ENCODE measurements at regions not wholly inside any gene's neighbourhood (a gene's known extent, or its start where the extent isn't known, plus 50 kb on each side); places are given as distances from the start of the nearest gene placed in this dataset.

- Histone ChIP-seq H3K79me2 (ENCODE audit: low read length) (no peaks in the 10 kb centered on the region), H3K4me2 (ENCODE audit: low read depth, low read length) (no peak overlapping the region), H3K27ac (ENCODE audit: low read length) (no peak overlapping the region), H3K9ac (ENCODE audit: low read length) (no peak overlapping the region), H3K9me3 (replicated peaks; ENCODE audit: insufficient read depth, low read length) (no peaks in the 10 kb centered on the region), H3K36me3 (replicated peaks; ENCODE audit: insufficient read depth, low read length) (no peaks in the 10 kb centered on the region), H3K4me1 (ENCODE audit: low read length) (no peaks in the 10 kb centered on the region), H2AFZ (ENCODE audit: low read length) (no peak overlapping the region), H3K27me3 (replicated peaks; ENCODE audit: insufficient read depth, low read length) (no peaks in the 10 kb centered on the region), H3K9me2 (replicated peaks; ENCODE audit: insufficient read depth, low read length) (no peaks in the 10 kb centered on the region), H3K4me3 (ENCODE audit: low read length) (no peak overlapping the region), H3F3A (ENCODE audit: insufficient read depth, low read length) (no peaks in the 10 kb centered on the region), H4K20me1 (ENCODE audit: insufficient read depth, low read length) (no peaks in the 10 kb centered on the region)
- TF ChIP-seq CTCF (IDR thresholded peaks at IDR 0.05; ENCODE audit: low read length) (no peak), EZH2 (optimal IDR thresholded peaks at IDR 0.05; ENCODE audit: low read depth, low read length) (no peak), EZH2phosphoT487 (IDR thresholded peaks at IDR 0.05; ENCODE audit: low read length) (no peak)
- no peak for DNase-seq
Measured at GRCh38 chr3:87370007-87370406, 93.6 kb upstream of the POU1F1 start.

- H3K9me2 ChIP-seq (replicated peaks; ENCODE audit: insufficient read depth, low read length), result no peaks in the 10 kb centered on the region
- DNase-seq, result no peak
- H3K4me2 ChIP-seq (ENCODE audit: low read depth, low read length), result no peak overlapping the region
- no peak overlapping the region for H3K27ac ChIP-seq (ENCODE audit: low read length)
- TF ChIP-seq EZH2 (optimal IDR thresholded peaks at IDR 0.05; ENCODE audit: low read depth, low read length), result no peak
- TF ChIP-seq EZH2phosphoT487 (IDR thresholded peaks at IDR 0.05; ENCODE audit: low read length), result no peak
- no peak for TF ChIP-seq CTCF (IDR thresholded peaks at IDR 0.05; ENCODE audit: low read length)
- no peak overlapping the region for H3K4me3 ChIP-seq (ENCODE audit: low read length)
- H4K20me1 ChIP-seq (ENCODE audit: insufficient read depth, low read length), result no peaks in the 10 kb centered on the region
- no peaks in the 10 kb centered on the region for H3K36me3 ChIP-seq (replicated peaks; ENCODE audit: insufficient read depth, low read length)
- no peaks in the 10 kb centered on the region for H3K27me3 ChIP-seq (replicated peaks; ENCODE audit: insufficient read depth, low read length)
- H3K9ac ChIP-seq (ENCODE audit: low read length), result no peak overlapping the region
- H3K4me1 ChIP-seq (ENCODE audit: low read length), result peaks cover under 1% of the 10 kb centered on the region; the same call in 1 of the 2 replicates
- no peaks in the 10 kb centered on the region for H3K9me3 ChIP-seq (replicated peaks; ENCODE audit: insufficient read depth, low read length)
- no peaks in the 10 kb centered on the region for H3F3A ChIP-seq (ENCODE audit: insufficient read depth, low read length)
- no peaks in the 10 kb centered on the region for H3K79me2 ChIP-seq (ENCODE audit: low read length)
- no peak overlapping the region for H2AFZ ChIP-seq (ENCODE audit: low read length)
Measured at GRCh38 chr3:87367736-87368135, 91.4 kb upstream of the POU1F1 start.

- H3K79me2 ChIP-seq (ENCODE audit: low read length), result no peaks in the 10 kb centered on the region
Measured at GRCh38 chr3:87363721-87364120, 87.3 kb upstream of the POU1F1 start.

GRCh38 chr3:87361956-87362355 is 85.6 kb upstream of the POU1F1 start:
- TF ChIP-seq CTCF (IDR thresholded peaks at IDR 0.05; ENCODE audit: low read length) (no peak), EZH2phosphoT487 (IDR thresholded peaks at IDR 0.05; ENCODE audit: low read length) (no peak), EZH2 (optimal IDR thresholded peaks at IDR 0.05; ENCODE audit: low read depth, low read length) (no peak)
- H3K9me3 ChIP-seq (replicated peaks; ENCODE audit: insufficient read depth, low read length), result no peaks in the 10 kb centered on the region
- H3K4me2 ChIP-seq (ENCODE audit: low read depth, low read length), result peak overlapping the region; percentile 59

More at GRCh38 chr3:87363721-87364120, 87.3 kb upstream of the POU1F1 start:
- H3K4me3 ChIP-seq (ENCODE audit: low read length), result no peak overlapping the region
- H2AFZ ChIP-seq (ENCODE audit: low read length), result no peak overlapping the region
- no peaks in the 10 kb centered on the region for H3K9me3 ChIP-seq (replicated peaks; ENCODE audit: insufficient read depth, low read length)
- TF ChIP-seq EZH2phosphoT487 (IDR thresholded peaks at IDR 0.05; ENCODE audit: low read length), result no peak
- peaks cover 15% of the 10 kb centered on the region for H3K4me1 ChIP-seq (ENCODE audit: low read length)
- H4K20me1 ChIP-seq (ENCODE audit: insufficient read depth, low read length), result no peaks in the 10 kb centered on the region
- no peak overlapping the region for H3K9ac ChIP-seq (ENCODE audit: low read length)
- no peak overlapping the region for H3K4me2 ChIP-seq (ENCODE audit: low read depth, low read length)
- H3K36me3 ChIP-seq (replicated peaks; ENCODE audit: insufficient read depth, low read length), result no peaks in the 10 kb centered on the region
- no peak overlapping the region for H3K27ac ChIP-seq (ENCODE audit: low read length)
- H3K27me3 ChIP-seq (replicated peaks; ENCODE audit: insufficient read depth, low read length), result no peaks in the 10 kb centered on the region
- no peak for DNase-seq
- H3K9me2 ChIP-seq (replicated peaks; ENCODE audit: insufficient read depth, low read length), result no peaks in the 10 kb centered on the region
- peaks cover 8% of the 10 kb centered on the region; the same call in 1 of the 2 replicates for H3F3A ChIP-seq (ENCODE audit: insufficient read depth, low read length)

More at GRCh38 chr3:87361956-87362355, 85.6 kb upstream of the POU1F1 start:
- Histone ChIP-seq H2AFZ (ENCODE audit: low read length) (no peak overlapping the region), H4K20me1 (ENCODE audit: insufficient read depth, low read length) (no peaks in the 10 kb centered on the region), H3F3A (ENCODE audit: insufficient read depth, low read length) (peaks cover 8% of the 10 kb centered on the region; the same call in 1 of the 2 replicates), H3K79me2 (ENCODE audit: low read length) (no peaks in the 10 kb centered on the region), H3K9me2 (replicated peaks; ENCODE audit: insufficient read depth, low read length) (no peaks in the 10 kb centered on the region), H3K9ac (ENCODE audit: low read length) (no peak overlapping the region), H3K36me3 (replicated peaks; ENCODE audit: insufficient read depth, low read length) (no peaks in the 10 kb centered on the region), H3K27me3 (replicated peaks; ENCODE audit: insufficient read depth, low read length) (no peaks in the 10 kb centered on the region), H3K27ac (ENCODE audit: low read length) (peak overlapping the region; percentile 56; the same call in 1 of the 2 replicates), H3K4me3 (ENCODE audit: low read length) (no peak overlapping the region), H3K4me1 (ENCODE audit: low read length) (peaks cover 15% of the 10 kb centered on the region)
- peak; percentile 79 for DNase-seq
